Prostate gland (tissue), 2 donors: ENCODE measurements at regions not wholly inside any gene's neighbourhood (a gene's known extent, or its start where the extent isn't known, plus 50 kb on each side); places are given as distances from the start of the nearest gene placed in this dataset.

Source experiments
- DNase-seq: peaks from one replicate; pipeline ENCODE4 v3.0.0-alpha.2; 2019; ENCODE audit warnings: low spot score
- H3K27ac ChIP-seq, 2 donors: fragments of 200-600 bp; sonication (generic); 2 replicates each; pipeline ENCODE4 v1.5.1; 2017 to 2019
- H3K27me3 ChIP-seq: fragments of 200-600 bp; sonication (generic); replicated peaks from 2 replicates; pipeline ENCODE4 v1.5.1; 2019; ENCODE audit not compliant: insufficient read depth
- H3K36me3 ChIP-seq, 2 donors: fragments of 200-600 bp; sonication (generic); 1 replicate in 1 of 2; 2 replicates in 1 of 2; pipeline versions ENCODE4 v1.5.1 to v1.8.1; 2017 to 2019
- H3K4me1 ChIP-seq: fragments of 200-600 bp; sonication (generic); replicated peaks from 2 replicates; pipeline ENCODE4 v1.5.1; 2019
- H3K4me3 ChIP-seq, 2 donors: fragments of 200-600 bp; sonication (generic); 2 replicates each; pipeline ENCODE4 v1.5.1; 2017 to 2019
- H3K9me3 ChIP-seq: fragments of 200-600 bp; sonication (generic); 2 replicates; pipeline ENCODE4 v1.5.1; 2017
- CTCF ChIP-seq, 4 experiments: fragments of 200-600 bp in 2 of 4; fragments of 450-650 bp in 2 of 4; sonication (generic) in 2 of 4; IDR thresholded peaks; 1 replicate in 3 of 4; 2 replicates in 1 of 4; pipeline ENCODE4 v1.5.1; 2016 to 2019; ENCODE audit warnings: antibody characterized with exemption in 4 of 4, mild to moderate bottlenecking in 2 of 4, moderate library complexity in 2 of 4
- POLR2A ChIP-seq: fragments of 450-650 bp; IDR thresholded peaks from one replicate; pipeline ENCODE4 v1.6.1; 2016; ENCODE audit warnings: antibody characterized with exemption, mild to moderate bottlenecking
- POLR2AphosphoS5 ChIP-seq: sonication (generic); formaldehyde crosslinking; IDR thresholded peaks from one replicate; pipeline ENCODE4 v1.6.1; 2017; ENCODE audit warnings: antibody characterized with exemption
- WGBS: methylation state at CpG from one replicate; pipeline ENCODE4 v1.1.5; 2018; 5-methylcytosine and 5-hydroxymethylcytosine counted together
- intact Hi-C: fragments of 100-400 bp; cut with DNase I; formaldehyde crosslinking; loops from one replicate; pipeline ENCODE4 v1.14.2; 2022

- H3K27me3 ChIP-seq = no peaks in the 10 kb centered on the region
- TF ChIP-seq POLR2AphosphoS5 (no peak), CTCF (IDR thresholded peaks at IDR 0.05) (no peak), POLR2A (no peak)
- H3K9me3 ChIP-seq = no peaks in the 10 kb centered on the region
- intact Hi-C loops = loop anchor here (5.0 to 10.0 kb wide), 3 partner anchors 103 to 365 kb away; no protein-coding TSS in a partner anchor
- DNase-seq = no peak
- no peaks in the 10 kb centered on the region for H3K36me3 ChIP-seq
- H3K27ac ChIP-seq = no peak overlapping the region
- H3K4me3 ChIP-seq = no peak overlapping the region
- WGBS = 75% methylated on average over 5 of the region's 5 CpGs
- H3K4me1 ChIP-seq = no peaks in the 10 kb centered on the region
These were observed 272.6 kb downstream of the ETAA1 start for GRCh38 chr2:67669766-67670165.

- no peak for DNase-seq
- intact Hi-C loops = no loop called here
- Histone ChIP-seq H3K36me3 (no peaks in the 10 kb centered on the region), H3K9me3 (no peaks in the 10 kb centered on the region), H3K4me1 (no peaks in the 10 kb centered on the region), H3K4me3 (no peak overlapping the region), H3K27me3 (no peaks in the 10 kb centered on the region), H3K27ac (no peak overlapping the region)
- WGBS = 94% methylated on average over 6 of the region's 6 CpGs
- TF ChIP-seq CTCF (IDR thresholded peaks at IDR 0.05) = no peak
- TF ChIP-seq POLR2A = no peak
- no peak for TF ChIP-seq POLR2AphosphoS5
These were observed 273.6 kb downstream of the ETAA1 start for GRCh38 chr2:67670747-67671183.

GRCh38 chr2:67671464-67672450 is 274.6 kb downstream of the ETAA1 start:
- no peak for DNase-seq
- H3K27ac ChIP-seq = no peak overlapping the region
- no peaks in the 10 kb centered on the region for H3K4me1 ChIP-seq
- TF ChIP-seq POLR2A = no peak
- TF ChIP-seq POLR2AphosphoS5 = no peak
- TF ChIP-seq CTCF (IDR thresholded peaks at IDR 0.05) = no peak
- no peaks in the 10 kb centered on the region for H3K9me3 ChIP-seq
- intact Hi-C loops = no loop called here
- H3K27me3 ChIP-seq = no peaks in the 10 kb centered on the region
- H3K36me3 ChIP-seq = no peaks in the 10 kb centered on the region
- WGBS = 93% methylated on average over 10 of the region's 10 CpGs
- H3K4me3 ChIP-seq = no peak overlapping the region

- TF ChIP-seq POLR2A (no peak), POLR2AphosphoS5 (no peak), CTCF (IDR thresholded peaks at IDR 0.05) (no peak)
- intact Hi-C loops = no loop called here
These were observed 277.5 kb downstream of the ETAA1 start for GRCh38 chr2:67674668-67675067.

GRCh38 chr2:67684991-67685390 is 287.9 kb downstream of the ETAA1 start:
- DNase-seq = no peak
- H3K36me3 ChIP-seq = no peaks in the 10 kb centered on the region
- TF ChIP-seq POLR2A (no peak), POLR2AphosphoS5 (no peak), CTCF (IDR thresholded peaks at IDR 0.05) (no peak)
- H3K27ac ChIP-seq = no peak overlapping the region
- no peak overlapping the region for H3K4me3 ChIP-seq
- 92% methylated on average over 2 of the region's 2 CpGs for WGBS
- intact Hi-C loops = no loop called here
- H3K4me1 ChIP-seq = no peaks in the 10 kb centered on the region
- H3K9me3 ChIP-seq = no peaks in the 10 kb centered on the region
- H3K27me3 ChIP-seq = no peaks in the 10 kb centered on the region

More at GRCh38 chr2:67674668-67675067, 277.5 kb downstream of the ETAA1 start:
- no peaks in the 10 kb centered on the region for H3K9me3 ChIP-seq
- no peaks in the 10 kb centered on the region for H3K4me1 ChIP-seq
- H3K4me3 ChIP-seq = no peak overlapping the region
- no peaks in the 10 kb centered on the region for H3K27me3 ChIP-seq
- H3K36me3 ChIP-seq = no peaks in the 10 kb centered on the region
- no peak for DNase-seq
- no peak overlapping the region for H3K27ac ChIP-seq
- 61% methylated on average over 4 of the region's 4 CpGs for WGBS
